ENCODE measurements at regions not wholly inside any gene's neighbourhood (a gene's known extent, or its start where the extent isn't known, plus 50 kb on each side); places are given as distances from the start of the nearest gene placed in this dataset.

GRCh38 chr19:30320916-30321315 is 51.3 kb upstream of the ZNF536 start:
- no peak for TF ChIP-seq CTCF (IDR thresholded peaks at IDR 0.05; ENCODE audit: insufficient read depth, low read depth, low read length, missing control alignments)
- no peak overlapping the region for H3K4me3 ChIP-seq (ENCODE audit: low read depth, low read length)
- DNase-seq (ENCODE audit: low read depth) = no peak
